HCT116 (cell line): ENCODE measurements at regions not wholly inside any gene's neighbourhood (a gene's known extent, or its start where the extent isn't known, plus 50 kb on each side); places are given as distances from the start of the nearest gene placed in this dataset.

Source experiments
- ATAC-seq: fragments of 200-7000 bp; cut with Tn5 transposase; 2 replicates; pipeline ENCODE4 v1.9.1; 2020; ENCODE audit warnings: mild to moderate bottlenecking, moderate library complexity
- BruUV-seq: library from RNA; stranded (reverse); fragments of 400-500 nt; replicated peaks from 2 replicates; lab custom pipeline; 2021; lab: Mats Ljungman, UMichigan
- CTCF ChIA-PET: fragments of 300-600 bp; sonication (Branson Sonifier 250); formaldehyde crosslinking; loops from one replicate; lab custom pipeline; 2021; ENCODE audit warnings: antibody characterized with exemption; lab: Charles Lee
- POLR2A ChIA-PET: fragments of 300-600, 350-600 bp; sonication (Branson Sonifier 250); formaldehyde crosslinking; loops from one replicate; lab custom pipeline; 2021; ENCODE audit warnings: antibody characterized with exemption; lab: Charles Lee
- RAD21 ChIA-PET, 2 experiments: fragments of 300-600 bp; sonication (Branson Sonifier 250); formaldehyde crosslinking; loops; one replicate each; lab custom pipeline; 2023; ENCODE audit warnings: low total read pairs in 2 of 2; ENCODE audit not compliant: uncharacterized antibody in 2 of 2, unreplicated experiment in 2 of 2, low non-redundant PET in 1 of 2; lab: Charles Lee
- DNase-seq: peaks from one replicate; pipeline ENCODE4 v3.0.0-alpha.2; 2010; ENCODE audit warnings: low read depth, low spot score
- H2AFZ ChIP-seq: fragments of 200-600 bp; shearing (Covaris generic), sonication (generic); 2 replicates; pipeline ENCODE4 v1.6.1; 2017; ENCODE audit warnings: low read depth, mixed run types, mixed read lengths, antibody characterized with exemption, low read length; ENCODE audit not compliant: poor library complexity, severe bottlenecking
- H3K27ac ChIP-seq: 2 replicates; pipeline ENCODE4 v1.5.1; 2012; ENCODE audit warnings: low read depth, low read length
- H3K27me3 ChIP-seq: fragments of 200-600 bp; sonication (generic); 2 replicates; pipeline ENCODE4 v1.6.1; 2016; ENCODE audit warnings: mixed run types, low read length, mixed read lengths; ENCODE audit not compliant: insufficient read depth
- H3K36me3 ChIP-seq, 2 experiments: fragments of 200-500 bp in 1 of 2; fragments of 200-600 bp in 1 of 2; sonication (Bioruptor generic) in 1 of 2; sonication (generic) in 1 of 2; 2 replicates each; pipeline versions ENCODE4 v1.5.1 to v1.6.1; 2014 to 2016; ENCODE audit warnings: low read length in 2 of 2, inconsistent platforms in 1 of 2, mixed read lengths in 1 of 2, mixed run types in 1 of 2; ENCODE audit not compliant: insufficient read depth in 2 of 2, control insufficient read depth in 1 of 2
- H3K4me1 ChIP-seq, 2 experiments: fragments of 200-600 bp in 1 of 2; sonication (generic) in 1 of 2; 2 replicates each; pipeline versions ENCODE4 v1.5.1 to v1.6.1; 2012 to 2017; ENCODE audit warnings: low read length in 2 of 2, inconsistent platforms in 1 of 2, mild to moderate bottlenecking in 1 of 2, mixed read lengths in 1 of 2, mixed run types in 1 of 2, moderate library complexity in 1 of 2; ENCODE audit not compliant: insufficient read depth in 2 of 2, control insufficient read depth in 1 of 2
- H3K4me2 ChIP-seq: fragments of 200-600 bp; sonication (generic); 2 replicates; pipeline ENCODE4 v1.6.1; 2017; ENCODE audit warnings: mixed run types, low read length, mixed read lengths
- H3K4me3 ChIP-seq, 2 experiments: fragments of 200-600 bp in 1 of 2; sonication (generic) in 1 of 2; replicated peaks in 1 of 2; 2 replicates each; pipeline ENCODE4 v1.5.1; 2011 to 2016; ENCODE audit warnings: low read length in 2 of 2, control low read depth in 1 of 2, low read depth in 1 of 2, mild to moderate bottlenecking in 1 of 2, mixed read lengths in 1 of 2, mixed run types in 1 of 2
- H3K79me2 ChIP-seq: fragments of 200-600 bp; sonication (generic); 2 replicates; pipeline ENCODE4 v1.6.1; 2017; ENCODE audit warnings: mild to moderate bottlenecking, mixed run types, low read length, moderate library complexity, mixed read lengths; ENCODE audit not compliant: insufficient read depth
- H3K9ac ChIP-seq: fragments of 200-600 bp; sonication (generic); 2 replicates; pipeline ENCODE4 v1.6.1; 2016; ENCODE audit warnings: low read length, mixed read lengths
- H3K9me2 ChIP-seq: fragments of 200-600 bp; sonication (generic), shearing (Covaris generic); 2 replicates; pipeline ENCODE4 v1.6.1; 2017; ENCODE audit warnings: mixed run types, mild to moderate bottlenecking, moderate library complexity; ENCODE audit not compliant: insufficient read depth
- H3K9me3 ChIP-seq, 2 experiments: fragments of 200-500 bp in 1 of 2; fragments of 200-600 bp in 1 of 2; sonication (Bioruptor generic) in 1 of 2; sonication (generic) in 1 of 2; 2 replicates each; pipeline ENCODE4 v1.6.1; 2014 to 2017; ENCODE audit warnings: low read length in 2 of 2, mixed read lengths in 2 of 2, inconsistent platforms in 1 of 2, low read depth in 1 of 2, mild to moderate bottlenecking in 1 of 2, mixed run types in 1 of 2, moderate library complexity in 1 of 2; ENCODE audit not compliant: control insufficient read depth in 1 of 2, insufficient read depth in 1 of 2
- H4K20me1 ChIP-seq: fragments of 200-600 bp; sonication (generic), shearing (Covaris generic); 2 replicates; pipeline ENCODE4 v1.6.1; 2017; ENCODE audit warnings: mixed run types, mild to moderate bottlenecking, moderate library complexity; ENCODE audit not compliant: insufficient read depth
- ATF3 ChIP-seq: IDR thresholded peaks from 2 replicates; pipeline ENCODE4 v1.6.1; 2012
- POLR2AphosphoS5 ChIP-seq: IDR thresholded peaks from 2 replicates; pipeline ENCODE4 v1.6.1; 2011; ENCODE audit warnings: mild to moderate bottlenecking, low read depth, low read length, moderate library complexity
- REST ChIP-seq: IDR thresholded peaks from 2 replicates; pipeline ENCODE4 v1.6.1; 2012; ENCODE audit warnings: low read depth
- SIN3A ChIP-seq: IDR thresholded peaks from 2 replicates; pipeline ENCODE4 v1.6.1; 2012; ENCODE audit warnings: low read depth
- ZBTB33 ChIP-seq: IDR thresholded peaks from 2 replicates; pipeline ENCODE4 v1.6.1; 2011; ENCODE audit warnings: mild to moderate bottlenecking, low read length, moderate library complexity; ENCODE audit not compliant: insufficient replicate concordance; ENCODE audit errors: extremely low read depth
- ZFX ChIP-seq: fragments of 450-650 bp; IDR thresholded peaks from 2 replicates; pipeline ENCODE4 v1.6.1; 2017
- intact Hi-C: fragments of 100-400 bp; cut with micrococcal nuclease; formaldehyde crosslinking; loops from 2 replicates; pipeline ENCODE4 v1.10.0; 2022

- DNase-seq (no peak), ATAC-seq (no peak)
- Histone ChIP-seq H3K9ac (no peak overlapping the region), H3K9me3 (no peaks in the 10 kb centered on the region), H3K4me1 (no peaks in the 10 kb centered on the region), H4K20me1 (no peaks in the 10 kb centered on the region), H3K4me3 (no peak overlapping the region), H2AFZ (no peak overlapping the region), H3K36me3 (no peaks in the 10 kb centered on the region), H3K79me2 (no peaks in the 10 kb centered on the region), H3K9me2 (no peaks in the 10 kb centered on the region), H3K4me2 (no peak overlapping the region), H3K27me3 (no peaks in the 10 kb centered on the region), H3K27ac (no peak overlapping the region)
- RAD21 ChIA-PET: no interaction called here
- intact Hi-C loops: no loop called here
- TF ChIP-seq ZBTB33 (no peak), ZFX (no peak)
- no TSS peak for BruUV-seq
- POLR2A ChIA-PET: no interaction called here
- CTCF ChIA-PET: no interaction called here
Measured at GRCh38 chrX:80138938-80139337, 124.4 kb downstream of the TBX22 start.

GRCh38 chrX:80139564-80139963, 125.0 kb downstream of the TBX22 start:
- H3K4me1 ChIP-seq: no peaks in the 10 kb centered on the region

More at GRCh38 chrX:80139564-80139963, 125.0 kb downstream of the TBX22 start:
- H2AFZ ChIP-seq: no peak overlapping the region
- ChIA-PET RAD21 (no interaction called here), CTCF (no interaction called here), POLR2A (no interaction called here)
- H3K27ac ChIP-seq: no peak overlapping the region
- no peaks in the 10 kb centered on the region for H3K9me2 ChIP-seq
- DNase-seq (no peak), ATAC-seq (no peak)
- no peaks in the 10 kb centered on the region for H4K20me1 ChIP-seq
- H3K9ac ChIP-seq: no peak overlapping the region
- TF ChIP-seq ATF3: no peak
- no peak for TF ChIP-seq REST
- TF ChIP-seq POLR2AphosphoS5: no peak
- no peak for TF ChIP-seq SIN3A
- BruUV-seq: no TSS peak
- intact Hi-C loops: no loop called here
- H3K79me2 ChIP-seq: no peaks in the 10 kb centered on the region
- H3K4me3 ChIP-seq: no peak overlapping the region
- H3K4me2 ChIP-seq: no peak overlapping the region
- H3K27me3 ChIP-seq: no peaks in the 10 kb centered on the region
- H3K9me3 ChIP-seq: no peaks in the 10 kb centered on the region
- no peaks in the 10 kb centered on the region for H3K36me3 ChIP-seq
